Gastroesophageal sphincter (tissue), 3 donors: ENCODE measurements at regions not wholly inside any gene's neighbourhood (a gene's known extent, or its start where the extent isn't known, plus 50 kb on each side); places are given as distances from the start of the nearest gene placed in this dataset.

Experiments used
- CTCF ChIP-seq, 4 experiments: fragments of 200-600 bp in 2 of 4; fragments of 450-650 bp in 2 of 4; sonication (generic) in 1 of 4; IDR thresholded peaks; one replicate each; pipeline ENCODE4 v1.5.1; 2017 to 2019; ENCODE audit warnings: antibody characterized with exemption in 4 of 4, mild to moderate bottlenecking in 2 of 4, moderate library complexity in 2 of 4
- EP300 ChIP-seq: sonication (generic); formaldehyde crosslinking; IDR thresholded peaks from one replicate; pipeline ENCODE4 v1.6.1; 2017; ENCODE audit warnings: antibody characterized with exemption, mild to moderate bottlenecking
- POLR2A ChIP-seq, 2 donors: fragments of 450-650 bp; IDR thresholded peaks; one replicate each; pipeline ENCODE4 v1.6.1; 2017; ENCODE audit warnings: antibody characterized with exemption in 2 of 2, mild to moderate bottlenecking in 2 of 2, moderate library complexity in 1 of 2
- POLR2AphosphoS5 ChIP-seq: sonication (generic); formaldehyde crosslinking; IDR thresholded peaks from one replicate; pipeline ENCODE4 v1.6.1; 2017; ENCODE audit warnings: antibody characterized with exemption

- no peak for TF ChIP-seq CTCF (IDR thresholded peaks at IDR 0.05)
- TF ChIP-seq POLR2A (IDR thresholded peaks at IDR 0.05) = no peak
- TF ChIP-seq EP300 = no peak
- TF ChIP-seq POLR2AphosphoS5 = no peak
Measured at GRCh38 chr10:128568041-128568440, 441.8 kb upstream of the MKI67 start.
